HG03460 (cell line): ENCODE measurements at regions not wholly inside any gene's neighbourhood (a gene's known extent, or its start where the extent isn't known, plus 50 kb on each side); places are given as distances from the start of the nearest gene placed in this dataset.
"Not testable (repeated sequence)": the region's sequence is repeated elsewhere in the genome, so short reads cannot be mapped to it uniquely, and the experiment has no call there.

ENCODE experiments used
- ATAC-seq: cut with Tn5 transposase; IDR thresholded peaks from one replicate; pipeline ENCODE4 v1.9.1; 2021; ENCODE audit not compliant: unreplicated experiment

DNA sequence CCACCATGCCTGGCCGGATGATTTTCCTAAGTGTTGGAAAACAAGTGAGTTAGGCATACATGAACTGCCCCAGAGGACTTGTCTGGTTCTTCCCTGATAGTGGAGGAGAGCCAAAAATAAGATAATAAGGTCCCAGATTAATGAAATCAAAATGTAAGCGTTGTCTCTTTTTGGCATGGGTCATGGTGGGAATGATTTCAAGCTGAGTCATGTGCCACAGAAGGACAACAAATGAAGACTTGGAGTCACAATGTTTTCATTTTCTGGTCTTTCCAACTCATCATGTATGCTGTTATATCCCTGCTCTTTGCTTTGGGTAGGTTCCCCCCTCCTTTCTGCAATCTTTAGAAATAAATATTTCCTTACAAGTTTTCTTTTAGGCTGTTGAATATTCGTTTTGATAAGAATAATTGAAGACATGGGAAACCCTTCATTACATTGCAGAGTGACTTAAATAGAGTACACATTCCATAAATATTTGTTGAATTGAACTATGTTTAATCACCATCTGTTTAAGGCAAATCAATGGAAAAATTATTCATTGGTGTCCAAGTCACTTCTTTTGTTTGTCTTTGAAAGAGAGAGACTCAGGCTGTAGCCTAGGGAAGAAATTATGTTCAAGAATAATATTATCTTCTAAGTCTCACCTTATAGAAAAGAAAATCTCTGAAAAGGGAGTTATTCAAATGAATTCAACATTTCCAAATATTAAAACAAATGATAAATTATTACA lies 196.3 kb downstream of the CSNK1G3 start:
- ATAC-seq, result no peak

GRCh38 chr5:123706531-123706930 lies 194.6 kb downstream of the CSNK1G3 start:
- ATAC-seq, result no peak

- no peak for ATAC-seq
Observed at GRCh38 chr5:123705741-123706140, 193.8 kb downstream of the CSNK1G3 start.

DNA sequence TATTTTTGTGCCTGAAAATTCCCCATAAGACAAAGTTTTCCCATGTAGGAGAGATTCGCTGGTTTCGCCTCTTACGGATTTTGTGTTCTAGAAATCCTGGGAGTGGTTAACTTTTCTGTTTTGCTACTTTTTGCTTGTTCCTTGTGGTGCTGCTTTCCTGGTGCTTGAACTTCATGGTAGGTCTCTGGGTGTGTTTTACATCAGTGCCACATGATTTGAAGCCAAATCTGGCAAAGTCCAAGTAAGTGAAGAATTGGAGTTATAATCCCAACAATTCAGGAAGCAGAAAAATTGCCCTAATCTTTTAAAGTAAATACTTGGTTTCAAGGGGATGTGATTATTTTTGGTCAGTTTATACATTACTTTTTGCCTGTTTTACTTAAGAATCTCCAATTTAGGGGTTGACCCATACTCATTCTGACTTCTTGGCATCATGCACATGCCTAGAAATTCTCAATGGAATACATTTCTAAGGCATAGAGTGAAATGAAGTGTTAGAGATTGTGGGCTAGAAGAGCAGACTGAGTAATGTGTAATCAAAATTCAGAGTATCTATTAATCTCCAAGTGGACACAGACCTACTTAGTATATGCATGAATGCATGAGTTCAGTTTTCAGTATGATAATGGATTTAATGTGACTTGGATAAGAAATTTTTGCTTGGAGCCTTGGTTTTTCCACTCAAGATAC lies 189.7 kb downstream of the CSNK1G3 start:
- no peak for ATAC-seq

GRCh38 chr5:123700624-123701287 lies 188.8 kb downstream of the CSNK1G3 start:
- no peak for ATAC-seq

DNA sequence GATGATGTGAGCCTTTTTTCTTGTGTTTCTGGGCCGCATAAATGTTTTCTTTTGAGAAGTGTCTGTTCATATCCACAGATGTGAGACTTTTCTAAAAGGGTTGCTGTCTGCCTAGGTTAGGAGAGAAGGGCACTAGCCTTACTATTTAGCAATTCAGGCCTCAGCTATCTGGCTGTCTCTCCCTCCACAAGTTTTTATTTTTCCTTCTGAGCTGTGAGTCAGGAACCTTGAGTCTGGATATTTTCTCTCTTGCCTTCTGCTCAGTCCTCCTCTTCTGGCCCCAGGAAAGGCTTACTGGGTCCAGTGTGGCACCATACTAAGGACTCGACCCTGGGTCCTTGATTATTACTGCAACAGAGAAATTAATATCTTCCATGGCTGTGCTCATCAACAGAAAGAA lies 187.6 kb downstream of the CSNK1G3 start:
- ATAC-seq, result no peak

- not testable (repeated sequence) for ATAC-seq
Observed at GRCh38 chr5:123698937-123699336, 187.0 kb downstream of the CSNK1G3 start.

- no peak for ATAC-seq
Observed at GRCh38 chr5:123696921-123697341, 185.0 kb downstream of the CSNK1G3 start.

- no peak for ATAC-seq
Observed at GRCh38 chr5:123690821-123691220, 178.8 kb downstream of the CSNK1G3 start.

DNA sequence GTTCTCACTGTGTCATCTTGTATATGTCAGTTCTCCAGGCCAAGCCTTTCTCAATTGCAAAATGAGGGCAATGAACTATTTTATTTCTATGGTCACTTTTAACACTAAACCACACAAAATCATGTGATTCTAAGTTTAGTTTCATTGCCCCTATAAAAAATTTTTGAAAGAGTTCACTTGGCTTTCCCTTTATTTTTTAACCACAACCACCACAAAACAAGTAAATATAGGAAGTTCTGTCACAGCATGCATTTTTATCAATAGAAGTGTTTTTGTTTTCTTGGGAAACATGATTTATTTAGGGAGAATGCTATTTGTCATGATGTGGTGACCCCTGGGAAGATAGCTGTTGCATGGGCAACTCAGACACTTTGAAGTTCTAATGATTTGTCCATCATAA lies 169.1 kb downstream of the CSNK1G3 start:
- ATAC-seq, result no peak

GRCh38 chr5:123673107-123673506 lies 161.1 kb downstream of the CSNK1G3 start:
- ATAC-seq, result no peak

- ATAC-seq, result no peak
Observed at GRCh38 chr5:123671711-123672456, 159.9 kb downstream of the CSNK1G3 start.

DNA sequence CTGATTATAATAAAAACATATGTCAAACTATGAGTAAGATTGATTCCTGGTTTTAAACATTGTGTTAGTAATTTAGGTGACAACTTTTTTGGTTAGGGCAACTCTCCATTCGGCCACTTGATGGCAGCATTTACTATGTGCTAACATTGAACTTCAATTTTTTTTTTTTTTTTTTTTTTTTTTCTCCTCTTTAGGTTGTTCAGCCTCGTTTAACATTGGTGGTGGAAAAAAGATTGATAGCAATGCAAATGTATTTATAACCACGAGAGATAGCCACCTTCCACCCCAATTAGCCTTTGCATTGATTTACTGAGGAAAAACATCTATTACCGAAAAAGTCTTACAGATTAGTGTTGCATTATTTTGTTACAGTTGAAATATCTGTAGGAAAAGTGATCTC lies 159.1 kb downstream of the CSNK1G3 start:
- ATAC-seq, result no peak
